Spleen (tissue), 7 donors: ENCODE measurements at regions not wholly inside any gene's neighbourhood (a gene's known extent, or its start where the extent isn't known, plus 50 kb on each side); places are given as distances from the start of the nearest gene placed in this dataset.

Source experiments
- CTCF ChIP-seq, 11 experiments: fragments of 200-600 bp in 7 of 11; fragments of 450-650 bp in 4 of 11; sonication (generic) in 4 of 11; IDR thresholded peaks in 8 of 11; conservative IDR thresholded peaks in 3 of 11; 1 replicate in 7 of 11; 2 replicates in 4 of 11; pipeline versions ENCODE4 v1.4.0 to v1.8.0; 2016 to 2021; ENCODE audit warnings: antibody characterized with exemption in 11 of 11, inconsistent platforms in 4 of 11, mild to moderate bottlenecking in 1 of 11
- POLR2AphosphoS5 ChIP-seq, 3 donors: sonication (generic); formaldehyde crosslinking; IDR thresholded peaks; one replicate each; pipeline ENCODE4 v1.5.1; 2017; ENCODE audit warnings: antibody characterized with exemption in 3 of 3
- donor health status: DM: no; HTN: no; CAD: no; lungs with moderate emphysema.
- donor health status: DM: no; HTN: no; CAD: no.
- donor health status: DM: no; HTN: no; CAD: no.

GRCh38 chr2:43152741-43153647 is 73.4 kb downstream of the ZFP36L2 start:
- TF ChIP-seq CTCF (IDR thresholded peaks at IDR 0.05 in 8 of 11, conservative IDR thresholded peaks at IDR 0.05 in 3 of 11) (no peak), POLR2AphosphoS5 (IDR thresholded peaks at IDR 0.05) (no peak)
